Suprapubic skin (tissue), 4 donors: ENCODE measurements at regions not wholly inside any gene's neighbourhood (a gene's known extent, or its start where the extent isn't known, plus 50 kb on each side); places are given as distances from the start of the nearest gene placed in this dataset.

Experiments used
- POLR2A ChIP-seq, 2 donors: fragments of 450-650 bp; IDR thresholded peaks; one replicate each; pipeline ENCODE4 v1.6.1; 2017; ENCODE audit warnings: antibody characterized with exemption in 2 of 2, mild to moderate bottlenecking in 2 of 2, moderate library complexity in 2 of 2
- POLR2AphosphoS5 ChIP-seq, 3 donors: sonication (generic); formaldehyde crosslinking; IDR thresholded peaks; one replicate each; pipeline ENCODE4 v1.6.1; 2017; ENCODE audit warnings: antibody characterized with exemption in 3 of 3
- TF ChIP-seq, protein P1 (sequence below), 2 donors: fragments of 200-600 bp in 1 of 2; fragments of 450-650 bp in 1 of 2; sonication (generic) in 1 of 2; IDR thresholded peaks; one replicate each; pipeline ENCODE4 v1.5.1; 2016 to 2019; ENCODE audit warnings: antibody characterized with exemption in 2 of 2, mild to moderate bottlenecking in 1 of 2, moderate library complexity in 1 of 2

- TF ChIP-seq, protein P1, sequence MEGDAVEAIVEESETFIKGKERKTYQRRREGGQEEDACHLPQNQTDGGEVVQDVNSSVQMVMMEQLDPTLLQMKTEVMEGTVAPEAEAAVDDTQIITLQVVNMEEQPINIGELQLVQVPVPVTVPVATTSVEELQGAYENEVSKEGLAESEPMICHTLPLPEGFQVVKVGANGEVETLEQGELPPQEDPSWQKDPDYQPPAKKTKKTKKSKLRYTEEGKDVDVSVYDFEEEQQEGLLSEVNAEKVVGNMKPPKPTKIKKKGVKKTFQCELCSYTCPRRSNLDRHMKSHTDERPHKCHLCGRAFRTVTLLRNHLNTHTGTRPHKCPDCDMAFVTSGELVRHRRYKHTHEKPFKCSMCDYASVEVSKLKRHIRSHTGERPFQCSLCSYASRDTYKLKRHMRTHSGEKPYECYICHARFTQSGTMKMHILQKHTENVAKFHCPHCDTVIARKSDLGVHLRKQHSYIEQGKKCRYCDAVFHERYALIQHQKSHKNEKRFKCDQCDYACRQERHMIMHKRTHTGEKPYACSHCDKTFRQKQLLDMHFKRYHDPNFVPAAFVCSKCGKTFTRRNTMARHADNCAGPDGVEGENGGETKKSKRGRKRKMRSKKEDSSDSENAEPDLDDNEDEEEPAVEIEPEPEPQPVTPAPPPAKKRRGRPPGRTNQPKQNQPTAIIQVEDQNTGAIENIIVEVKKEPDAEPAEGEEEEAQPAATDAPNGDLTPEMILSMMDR (IDR thresholded peaks at IDR 0.05) = no peak
- TF ChIP-seq POLR2A (IDR thresholded peaks at IDR 0.05) (no peak), POLR2AphosphoS5 (IDR thresholded peaks at IDR 0.05) (no peak)
Observed at GRCh38 chr11:104652996-104653395, 245.3 kb downstream of the CASP12 start.
